NB4 (cell line): ENCODE measurements at regions not wholly inside any gene's neighbourhood (a gene's known extent, or its start where the extent isn't known, plus 50 kb on each side); places are given as distances from the start of the nearest gene placed in this dataset.

Experiments used
- CTCF ChIP-seq: IDR thresholded peaks from one replicate; pipeline ENCODE4 v1.5.1; 2012; ENCODE audit warnings: low read depth, low read length
- POLR2A ChIP-seq: IDR thresholded peaks from 2 replicates; pipeline ENCODE4 v1.6.1; 2011; ENCODE audit warnings: mild to moderate bottlenecking; ENCODE audit not compliant: insufficient read length; ENCODE audit errors: extremely low read depth

GRCh38 chr6:40732878-40733277 lies 145.7 kb upstream of the LRFN2 start:
- TF ChIP-seq CTCF = no peak
- no peak for TF ChIP-seq POLR2A
